ENCODE measurements at regions not wholly inside any gene's neighbourhood (a gene's known extent, or its start where the extent isn't known, plus 50 kb on each side); places are given as distances from the start of the nearest gene placed in this dataset.
"Not testable (repeated sequence)": the region's sequence is repeated elsewhere in the genome, so short reads cannot be mapped to it uniquely, and the experiment has no call there.

DNA sequence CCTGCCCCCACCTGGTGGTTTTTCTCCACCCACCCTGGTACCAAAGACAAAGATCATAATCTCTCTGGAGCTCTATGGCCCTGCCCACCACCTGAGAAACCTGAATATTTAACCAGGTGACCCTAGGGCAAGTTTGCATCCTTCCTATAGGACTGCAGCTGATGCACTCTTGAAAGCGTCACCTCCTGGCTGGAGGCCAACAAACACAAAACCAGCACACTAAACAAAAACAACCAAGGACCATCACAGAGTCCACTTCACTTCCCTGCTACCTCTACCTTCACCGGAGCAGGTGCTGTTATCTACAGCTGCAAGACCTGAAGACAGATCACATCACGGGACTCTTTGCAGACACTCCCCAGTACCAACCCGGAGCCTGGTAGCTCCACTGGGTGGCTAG is 296.7 kb upstream of the FGF13 start:
- H3K27me3 ChIP-seq (ENCODE audit: control insufficient read depth in 1 of 2, insufficient read depth in 2 of 2, low read length in 2 of 2): no peaks in the 10 kb centered on the region
- H3K79me2 ChIP-seq (ENCODE audit: insufficient read depth, low read length): no peaks in the 10 kb centered on the region
- no TSS peak for BruUV-seq (replicated peaks)
- TF ChIP-seq ZNF143 (CRISPR knock-in tag; IDR thresholded peaks at IDR 0.05) (no peak), ZNF280D (CRISPR knock-in tag; IDR thresholded peaks at IDR 0.05) (no peak), TP53 (CRISPR knock-in tag; conservative IDR thresholded peaks at IDR 0.05) (no peak), GLI4 (CRISPR knock-in tag; IDR thresholded peaks at IDR 0.05; ENCODE audit: borderline replicate concordance) (no peak), NR3C1 (CRISPR knock-in tag; IDR thresholded peaks at IDR 0.05) (no peak), ZFP90 (CRISPR knock-in tag; IDR thresholded peaks at IDR 0.05; ENCODE audit: borderline replicate concordance) (no peak), SNRNP70 (IDR thresholded peaks at IDR 0.05; ENCODE audit: low read depth, low read length) (no peak)
- TF ChIP-seq, protein P1, sequence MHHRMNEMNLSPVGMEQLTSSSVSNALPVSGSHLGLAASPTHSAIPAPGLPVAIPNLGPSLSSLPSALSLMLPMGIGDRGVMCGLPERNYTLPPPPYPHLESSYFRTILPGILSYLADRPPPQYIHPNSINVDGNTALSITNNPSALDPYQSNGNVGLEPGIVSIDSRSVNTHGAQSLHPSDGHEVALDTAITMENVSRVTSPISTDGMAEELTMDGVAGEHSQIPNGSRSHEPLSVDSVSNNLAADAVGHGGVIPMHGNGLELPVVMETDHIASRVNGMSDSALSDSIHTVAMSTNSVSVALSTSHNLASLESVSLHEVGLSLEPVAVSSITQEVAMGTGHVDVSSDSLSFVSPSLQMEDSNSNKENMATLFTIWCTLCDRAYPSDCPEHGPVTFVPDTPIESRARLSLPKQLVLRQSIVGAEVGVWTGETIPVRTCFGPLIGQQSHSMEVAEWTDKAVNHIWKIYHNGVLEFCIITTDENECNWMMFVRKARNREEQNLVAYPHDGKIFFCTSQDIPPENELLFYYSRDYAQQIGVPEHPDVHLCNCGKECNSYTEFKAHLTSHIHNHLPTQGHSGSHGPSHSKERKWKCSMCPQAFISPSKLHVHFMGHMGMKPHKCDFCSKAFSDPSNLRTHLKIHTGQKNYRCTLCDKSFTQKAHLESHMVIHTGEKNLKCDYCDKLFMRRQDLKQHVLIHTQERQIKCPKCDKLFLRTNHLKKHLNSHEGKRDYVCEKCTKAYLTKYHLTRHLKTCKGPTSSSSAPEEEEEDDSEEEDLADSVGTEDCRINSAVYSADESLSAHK (CRISPR knock-in tag; IDR thresholded peaks at IDR 0.05; ENCODE audit: borderline replicate concordance): no peak
- CTCF ChIA-PET (ENCODE audit: low intra/inter-chr PET ratio, low total read pairs): no interaction called here
- H3K27ac ChIP-seq (ENCODE audit: extremely low read length, insufficient read depth, low read length): no peak overlapping the region
- FAIRE-seq (no peak), DNase-seq (ENCODE audit: low spot score) (no peak), ATAC-seq (no peak)
- no peaks in the 10 kb centered on the region for H4K20me1 ChIP-seq (ENCODE audit: insufficient read depth, low read length)
- H3K4me2 ChIP-seq (ENCODE audit: low read depth, low read length): no peak overlapping the region
- POLR2A ChIA-PET: no interaction called here
- intact Hi-C loops (cut with micrococcal nuclease; ENCODE audit: unreplicated experiment) (no loop called here), in situ Hi-C loops (cut with HindIII; ENCODE audit: extremely low pct_ligation_motif_present, low pct_unique_long_range_greater_than_20kb) (no loop called here)
- no CpG with 5 or more reads among the region's 4 CpGs for WGBS (ENCODE audit: low lambda C conversion rate)
- H3K9ac ChIP-seq (ENCODE audit: insufficient read depth, low read depth, low read length): no peak overlapping the region
- no peaks in the 10 kb centered on the region for H3K36me3 ChIP-seq (replicated peaks in 1 of 2; ENCODE audit: control insufficient read depth in 1 of 2, insufficient read depth in 2 of 2, low read length in 2 of 2)
- H3K4me3 ChIP-seq (replicated peaks in 1 of 3; ENCODE audit: insufficient read depth in 1 of 3, low read depth in 2 of 3, low read length in 3 of 3): no peak overlapping the region
- peaks cover 7% of the 10 kb centered on the region; the same call in 1 of the 2 replicates for H3K9me3 ChIP-seq (ENCODE audit: low read length)
- no peaks in the 10 kb centered on the region for H3K4me1 ChIP-seq (ENCODE audit: insufficient read depth, low read length)
- H2AFZ ChIP-seq (ENCODE audit: low read length): no peak overlapping the region

- no CpG with 5 or more reads among the region's 34 CpGs for WGBS (ENCODE audit: low lambda C conversion rate)
- H3K36me3 ChIP-seq (replicated peaks in 1 of 2; ENCODE audit: control insufficient read depth in 1 of 2, insufficient read depth in 2 of 2, low read length in 2 of 2); DNase-seq (ENCODE audit: low spot score); FAIRE-seq; H3K9me3 ChIP-seq (ENCODE audit: low read length); H3K4me2 ChIP-seq (ENCODE audit: low read depth, low read length); BruUV-seq (replicated peaks); H3K9ac ChIP-seq (ENCODE audit: insufficient read depth, low read depth, low read length); ATAC-seq; H3K4me1 ChIP-seq (ENCODE audit: insufficient read depth, low read length); H3K27me3 ChIP-seq (ENCODE audit: control insufficient read depth in 1 of 2, insufficient read depth in 2 of 2, low read length in 2 of 2); H3K27ac ChIP-seq (ENCODE audit: extremely low read length, insufficient read depth, low read length); H2AFZ ChIP-seq (ENCODE audit: low read length); POLR2A ChIA-PET; CTCF ChIA-PET (ENCODE audit: low intra/inter-chr PET ratio, low total read pairs); in situ Hi-C loops (cut with HindIII; ENCODE audit: extremely low pct_ligation_motif_present, low pct_unique_long_range_greater_than_20kb); H3K79me2 ChIP-seq (ENCODE audit: insufficient read depth, low read length); H4K20me1 ChIP-seq (ENCODE audit: insufficient read depth, low read length); intact Hi-C loops (cut with micrococcal nuclease; ENCODE audit: unreplicated experiment); H3K4me3 ChIP-seq (replicated peaks in 1 of 3; ENCODE audit: insufficient read depth in 1 of 3, low read depth in 2 of 3, low read length in 3 of 3): not testable (repeated sequence)
Observed at GRCh38 chrX:139003856-139004527, 292.5 kb upstream of the FGF13 start.

Measured in HepG2 (cell line).